ENCODE measurements at regions not wholly inside any gene's neighbourhood (a gene's known extent, or its start where the extent isn't known, plus 50 kb on each side); places are given as distances from the start of the nearest gene placed in this dataset.

DNA sequence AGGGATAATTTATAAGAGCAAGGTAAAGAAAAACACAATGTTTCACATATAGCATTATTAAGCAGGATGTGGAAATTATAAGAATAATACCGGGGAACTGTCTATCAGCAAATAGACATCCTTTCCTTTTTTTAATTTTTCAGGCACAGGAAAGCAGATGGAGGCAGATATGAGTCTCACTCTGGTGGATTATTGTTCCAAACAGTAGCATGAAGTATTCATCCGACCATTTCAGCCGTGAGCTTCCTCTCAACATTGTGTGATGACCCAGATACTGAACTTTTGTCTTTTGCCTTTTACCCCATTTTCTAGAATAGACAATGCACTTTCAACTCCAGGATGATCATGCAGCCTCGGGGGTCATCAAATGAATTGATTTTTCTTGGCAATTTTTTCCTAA lies 599.8 kb downstream of the ADGRL2 start:
- intact Hi-C loops (cut with DNase I): no loop called here
- DNase-seq (no peak), ATAC-seq (no peak)
- Histone ChIP-seq H3K27me3 (no peaks in the 10 kb centered on the region), H3K27ac (peak overlapping the region in 1 of 10 donors; percentile 44), H3K4me3 (no peak overlapping the region), H3K9me3 (no peaks in the 10 kb centered on the region), H3K36me3 (no peaks in the 10 kb centered on the region), H3K4me1 (no peaks in the 10 kb centered on the region)
- TF ChIP-seq, protein P1, sequence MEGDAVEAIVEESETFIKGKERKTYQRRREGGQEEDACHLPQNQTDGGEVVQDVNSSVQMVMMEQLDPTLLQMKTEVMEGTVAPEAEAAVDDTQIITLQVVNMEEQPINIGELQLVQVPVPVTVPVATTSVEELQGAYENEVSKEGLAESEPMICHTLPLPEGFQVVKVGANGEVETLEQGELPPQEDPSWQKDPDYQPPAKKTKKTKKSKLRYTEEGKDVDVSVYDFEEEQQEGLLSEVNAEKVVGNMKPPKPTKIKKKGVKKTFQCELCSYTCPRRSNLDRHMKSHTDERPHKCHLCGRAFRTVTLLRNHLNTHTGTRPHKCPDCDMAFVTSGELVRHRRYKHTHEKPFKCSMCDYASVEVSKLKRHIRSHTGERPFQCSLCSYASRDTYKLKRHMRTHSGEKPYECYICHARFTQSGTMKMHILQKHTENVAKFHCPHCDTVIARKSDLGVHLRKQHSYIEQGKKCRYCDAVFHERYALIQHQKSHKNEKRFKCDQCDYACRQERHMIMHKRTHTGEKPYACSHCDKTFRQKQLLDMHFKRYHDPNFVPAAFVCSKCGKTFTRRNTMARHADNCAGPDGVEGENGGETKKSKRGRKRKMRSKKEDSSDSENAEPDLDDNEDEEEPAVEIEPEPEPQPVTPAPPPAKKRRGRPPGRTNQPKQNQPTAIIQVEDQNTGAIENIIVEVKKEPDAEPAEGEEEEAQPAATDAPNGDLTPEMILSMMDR (IDR thresholded peaks at IDR 0.05): no peak
- WGBS, 2 donors: 58 to 72% methylated on average over 4 of the region's 4 CpGs

DNA sequence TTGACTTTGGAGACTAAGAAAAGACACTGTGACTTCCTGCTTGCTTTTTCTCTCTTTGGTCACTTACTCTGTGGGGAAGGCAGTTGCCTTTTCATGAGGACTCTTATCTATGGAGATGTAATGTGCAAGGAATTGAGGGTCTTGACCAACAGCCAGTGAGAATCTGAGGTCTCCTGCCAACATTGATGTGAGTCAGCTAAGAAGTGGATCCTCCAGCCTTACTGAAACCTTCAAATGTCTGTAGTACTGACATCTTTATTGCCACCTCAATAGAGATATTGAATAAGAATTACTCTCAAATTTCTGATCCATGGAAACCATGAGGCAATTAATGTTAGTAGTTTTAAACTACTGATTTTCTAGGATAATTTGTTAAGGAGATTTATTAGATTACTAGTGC lies 598.4 kb downstream of the ADGRL2 start:
- intact Hi-C loops (cut with DNase I): no loop called here
- H3K27ac ChIP-seq: no peak overlapping the region
- no peaks in the 10 kb centered on the region for H3K36me3 ChIP-seq
- no peaks in the 10 kb centered on the region for H3K27me3 ChIP-seq
- TF ChIP-seq, protein P1 (IDR thresholded peaks at IDR 0.05): no peak
- DNase-seq (no peak), ATAC-seq (no peak)
- no peak overlapping the region for H3K4me3 ChIP-seq
- H3K4me1 ChIP-seq: no peaks in the 10 kb centered on the region
- H3K9me3 ChIP-seq: no peaks in the 10 kb centered on the region

DNA sequence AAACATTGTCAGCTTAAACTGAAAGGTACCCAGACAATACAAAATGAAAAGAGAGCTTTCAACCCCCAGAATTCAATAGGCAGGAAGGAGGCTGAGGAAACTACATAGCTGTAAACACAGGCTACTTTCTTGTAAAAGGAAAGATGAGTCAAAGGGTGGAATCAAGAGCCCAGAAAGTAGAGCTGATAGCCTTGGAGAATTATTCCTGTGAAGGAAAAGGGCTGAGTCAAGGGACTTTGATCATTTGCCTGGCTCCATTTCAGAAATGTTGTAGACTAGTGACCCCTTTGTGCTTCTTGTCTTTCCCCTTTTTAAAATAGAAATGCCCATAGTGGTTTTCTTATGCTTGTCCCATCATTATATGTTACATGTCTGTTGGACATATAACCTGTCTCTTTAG lies 597.6 kb downstream of the ADGRL2 start:
- H3K27ac ChIP-seq: no peak overlapping the region
- no peaks in the 10 kb centered on the region for H3K4me1 ChIP-seq
- DNase-seq: no peak
- no peaks in the 10 kb centered on the region for H3K36me3 ChIP-seq
- no peak overlapping the region for H3K4me3 ChIP-seq
- no peaks in the 10 kb centered on the region for H3K9me3 ChIP-seq
- TF ChIP-seq, protein P1 (IDR thresholded peaks at IDR 0.05): no peak
- no peak for ATAC-seq
- intact Hi-C loops (cut with DNase I): no loop called here
- H3K27me3 ChIP-seq: no peaks in the 10 kb centered on the region

DNA sequence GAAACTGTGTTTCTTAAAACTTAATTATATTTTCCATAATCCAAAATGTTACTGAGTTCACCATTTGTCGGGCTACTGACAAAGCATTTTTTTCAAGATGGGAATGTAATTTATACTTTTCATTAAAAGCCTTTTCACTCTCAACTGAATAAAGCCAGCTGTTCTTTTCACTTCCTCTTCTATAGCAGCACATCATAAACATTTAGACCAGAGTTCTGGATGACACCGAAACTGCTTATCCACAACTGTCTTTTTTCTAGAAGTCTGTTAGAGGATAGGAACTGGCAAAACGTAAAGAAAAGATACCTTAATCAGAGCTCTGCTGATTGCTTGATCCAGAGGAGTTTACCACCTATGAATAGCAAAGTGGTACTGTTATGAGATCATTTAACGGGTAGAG lies 594.7 kb downstream of the ADGRL2 start:
- 64 to 66% methylated on average over 4 of the region's 4 CpGs for WGBS, 2 donors
- ATAC-seq (no peak), DNase-seq (no peak)
- intact Hi-C loops (cut with DNase I): no loop called here
- no peaks in the 10 kb centered on the region for H3K36me3 ChIP-seq
- no peak overlapping the region for H3K4me3 ChIP-seq
- no peaks in the 10 kb centered on the region for H3K9me3 ChIP-seq
- no peaks in the 10 kb centered on the region for H3K4me1 ChIP-seq
- TF ChIP-seq, protein P1 (IDR thresholded peaks at IDR 0.05): no peak
- no peaks in the 10 kb centered on the region for H3K27me3 ChIP-seq
- H3K27ac ChIP-seq: no peak overlapping the region

DNA sequence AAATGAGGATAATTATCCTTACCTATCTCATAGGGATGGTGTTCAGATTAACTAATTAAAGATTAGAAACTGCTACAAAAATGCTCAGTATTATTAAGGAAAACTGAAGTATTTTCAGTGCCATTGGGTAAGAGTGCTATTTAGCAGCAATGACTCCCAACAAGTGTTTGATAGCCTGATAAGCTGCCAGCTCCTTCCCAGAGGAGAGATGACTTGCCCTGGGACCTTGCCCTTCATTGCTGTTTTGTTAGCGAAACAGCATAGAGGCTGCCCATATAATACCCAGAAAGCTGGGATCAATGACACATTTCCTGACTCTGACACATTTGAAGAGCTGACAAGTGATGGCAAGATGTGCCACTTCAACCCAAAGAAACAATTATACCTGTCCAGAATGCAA lies 592.2 kb downstream of the ADGRL2 start:
- H3K27ac ChIP-seq: no peak overlapping the region
- H3K4me3 ChIP-seq: no peak overlapping the region
- ATAC-seq (no peak), DNase-seq (no peak)
- H3K27me3 ChIP-seq: no peaks in the 10 kb centered on the region
- WGBS, 2 donors: 97 to 100% methylated on average over 1 of the region's 1 CpG
- TF ChIP-seq, protein P1 (IDR thresholded peaks at IDR 0.05): no peak
- no peaks in the 10 kb centered on the region for H3K36me3 ChIP-seq
- H3K9me3 ChIP-seq: no peaks in the 10 kb centered on the region
- no peaks in the 10 kb centered on the region for H3K4me1 ChIP-seq
- intact Hi-C loops (cut with DNase I): no loop called here
